DND-41 (cell line): ENCODE measurements at regions not wholly inside any gene's neighbourhood (a gene's known extent, or its start where the extent isn't known, plus 50 kb on each side); places are given as distances from the start of the nearest gene placed in this dataset.

Experiments
- EZH2 ChIP-seq: IDR thresholded peaks from 3 replicates; pipeline ENCODE4 v1.6.1; 2012; ENCODE audit warnings: borderline replicate concordance, low read depth, mild to moderate bottlenecking, moderate library complexity, low read length, inconsistent platforms; ENCODE audit not compliant: severe bottlenecking
- TF ChIP-seq, protein P1 (sequence below): IDR thresholded peaks from 2 replicates; pipeline ENCODE4 v1.5.1; 2012; ENCODE audit warnings: borderline replicate concordance, low read length, moderate library complexity, mild to moderate bottlenecking; ENCODE audit not compliant: poor library complexity, severe bottlenecking; ENCODE audit errors: extremely low read depth

DNA sequence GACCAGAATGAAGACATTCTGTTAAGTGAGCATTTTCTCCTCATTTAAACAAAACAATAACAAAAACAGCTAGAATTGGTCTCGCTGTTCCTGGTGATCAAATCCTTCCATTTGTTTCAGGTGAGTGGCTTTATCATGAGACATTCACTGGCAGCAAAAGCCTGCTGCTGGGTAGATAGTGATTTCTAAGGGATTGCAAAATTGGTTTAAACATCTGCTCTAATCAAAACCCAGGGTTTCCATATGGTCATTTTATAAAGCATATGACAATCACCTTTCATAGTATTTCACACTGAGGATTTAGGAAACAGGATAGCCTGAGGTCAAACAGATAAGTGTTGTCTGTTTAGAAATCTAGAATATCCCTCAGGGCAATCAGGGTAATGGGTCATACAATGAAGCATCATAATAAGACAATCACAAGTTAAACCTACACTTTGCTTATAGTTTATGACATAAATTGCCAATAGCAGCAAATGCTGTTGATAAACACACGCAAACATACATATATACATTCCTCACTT, 769.6 kb upstream of the C9orf72 start:
- TF ChIP-seq, protein P1, sequence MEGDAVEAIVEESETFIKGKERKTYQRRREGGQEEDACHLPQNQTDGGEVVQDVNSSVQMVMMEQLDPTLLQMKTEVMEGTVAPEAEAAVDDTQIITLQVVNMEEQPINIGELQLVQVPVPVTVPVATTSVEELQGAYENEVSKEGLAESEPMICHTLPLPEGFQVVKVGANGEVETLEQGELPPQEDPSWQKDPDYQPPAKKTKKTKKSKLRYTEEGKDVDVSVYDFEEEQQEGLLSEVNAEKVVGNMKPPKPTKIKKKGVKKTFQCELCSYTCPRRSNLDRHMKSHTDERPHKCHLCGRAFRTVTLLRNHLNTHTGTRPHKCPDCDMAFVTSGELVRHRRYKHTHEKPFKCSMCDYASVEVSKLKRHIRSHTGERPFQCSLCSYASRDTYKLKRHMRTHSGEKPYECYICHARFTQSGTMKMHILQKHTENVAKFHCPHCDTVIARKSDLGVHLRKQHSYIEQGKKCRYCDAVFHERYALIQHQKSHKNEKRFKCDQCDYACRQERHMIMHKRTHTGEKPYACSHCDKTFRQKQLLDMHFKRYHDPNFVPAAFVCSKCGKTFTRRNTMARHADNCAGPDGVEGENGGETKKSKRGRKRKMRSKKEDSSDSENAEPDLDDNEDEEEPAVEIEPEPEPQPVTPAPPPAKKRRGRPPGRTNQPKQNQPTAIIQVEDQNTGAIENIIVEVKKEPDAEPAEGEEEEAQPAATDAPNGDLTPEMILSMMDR = no peak
- TF ChIP-seq EZH2 = no peak
